ENCODE measurements at regions not wholly inside any gene's neighbourhood (a gene's known extent, or its start where the extent isn't known, plus 50 kb on each side); places are given as distances from the start of the nearest gene placed in this dataset.

GRCh38 chr18:53799134-53799533, 425.3 kb downstream of the MBD2 start:
- no peak for TF ChIP-seq POLR2A (IDR thresholded peaks at IDR 0.05)
- TF ChIP-seq CTCF (IDR thresholded peaks at IDR 0.05), result no peak

Measured in thyroid gland (tissue), 4 donors.